ENCODE measurements at regions not wholly inside any gene's neighbourhood (a gene's known extent, or its start where the extent isn't known, plus 50 kb on each side); places are given as distances from the start of the nearest gene placed in this dataset.
"Not testable (repeated sequence)": the region's sequence is repeated elsewhere in the genome, so short reads cannot be mapped to it uniquely, and the experiment has no call there.

- no peak for FAIRE-seq
Observed at GRCh38 chr9:75687359-75687953, 203.0 kb upstream of the PCSK5 start.

GRCh38 chr9:75690551-75690950 lies 199.9 kb upstream of the PCSK5 start:
- FAIRE-seq: not testable (repeated sequence)

- no peak for FAIRE-seq
Observed at GRCh38 chr9:75691408-75691807, 199.1 kb upstream of the PCSK5 start.

- FAIRE-seq: no peak
Observed at GRCh38 chr9:75692309-75692708, 198.2 kb upstream of the PCSK5 start.

- no peak for FAIRE-seq
Observed at GRCh38 chr9:75695921-75696320, 194.6 kb upstream of the PCSK5 start.

- no peak for FAIRE-seq
Observed at GRCh38 chr9:75699017-75699416, 191.5 kb upstream of the PCSK5 start.

GRCh38 chr9:75699625-75700251 lies 190.7 kb upstream of the PCSK5 start:
- no peak for FAIRE-seq

- FAIRE-seq: no peak
Observed at GRCh38 chr9:75700252-75700640, 190.2 kb upstream of the PCSK5 start.

- FAIRE-seq: no peak
Observed at GRCh38 chr9:75707191-75707590, 183.3 kb upstream of the PCSK5 start.

- no peak for FAIRE-seq
Observed at GRCh38 chr9:75709698-75710097, 180.8 kb upstream of the PCSK5 start.

- no peak for FAIRE-seq
Observed at GRCh38 chr9:75712700-75713099, 177.8 kb upstream of the PCSK5 start.

GRCh38 chr9:75713335-75713734 lies 177.1 kb upstream of the PCSK5 start:
- FAIRE-seq: no peak

- no peak for FAIRE-seq
Observed at GRCh38 chr9:75715360-75715759, 175.1 kb upstream of the PCSK5 start.

GRCh38 chr9:75718677-75719076 lies 171.8 kb upstream of the PCSK5 start:
- FAIRE-seq: no peak

- no peak for FAIRE-seq
Observed at GRCh38 chr9:75728391-75728790, 162.1 kb upstream of the PCSK5 start.

- FAIRE-seq: no peak
Observed at GRCh38 chr9:75734802-75735201, 155.7 kb upstream of the PCSK5 start.

- FAIRE-seq: no peak
Observed at GRCh38 chr9:75739884-75740611, 150.4 kb upstream of the PCSK5 start.

- FAIRE-seq: no peak
Observed at GRCh38 chr9:75743855-75744254, 146.6 kb upstream of the PCSK5 start.

- FAIRE-seq: no peak
Observed at GRCh38 chr9:75754080-75754479, 136.4 kb upstream of the PCSK5 start.

- no peak for FAIRE-seq
Observed at GRCh38 chr9:75775166-75775565, 115.3 kb upstream of the PCSK5 start.

- FAIRE-seq: no peak
Observed at GRCh38 chr9:75775966-75776691, 114.3 kb upstream of the PCSK5 start.

GRCh38 chr9:75780185-75780584 lies 110.3 kb upstream of the PCSK5 start:
- FAIRE-seq: no peak

- no peak for FAIRE-seq
Observed at GRCh38 chr9:75788006-75788634, 102.4 kb upstream of the PCSK5 start.
